GM19025 (cell line): ENCODE measurements at regions not wholly inside any gene's neighbourhood (a gene's known extent, or its start where the extent isn't known, plus 50 kb on each side); places are given as distances from the start of the nearest gene placed in this dataset.

Experiments used
- ATAC-seq: cut with Tn5 transposase; IDR thresholded peaks from one replicate; pipeline ENCODE4 v1.9.1; 2021; ENCODE audit warnings: mild to moderate bottlenecking, low read depth, moderate library complexity; ENCODE audit not compliant: unreplicated experiment

DNA sequence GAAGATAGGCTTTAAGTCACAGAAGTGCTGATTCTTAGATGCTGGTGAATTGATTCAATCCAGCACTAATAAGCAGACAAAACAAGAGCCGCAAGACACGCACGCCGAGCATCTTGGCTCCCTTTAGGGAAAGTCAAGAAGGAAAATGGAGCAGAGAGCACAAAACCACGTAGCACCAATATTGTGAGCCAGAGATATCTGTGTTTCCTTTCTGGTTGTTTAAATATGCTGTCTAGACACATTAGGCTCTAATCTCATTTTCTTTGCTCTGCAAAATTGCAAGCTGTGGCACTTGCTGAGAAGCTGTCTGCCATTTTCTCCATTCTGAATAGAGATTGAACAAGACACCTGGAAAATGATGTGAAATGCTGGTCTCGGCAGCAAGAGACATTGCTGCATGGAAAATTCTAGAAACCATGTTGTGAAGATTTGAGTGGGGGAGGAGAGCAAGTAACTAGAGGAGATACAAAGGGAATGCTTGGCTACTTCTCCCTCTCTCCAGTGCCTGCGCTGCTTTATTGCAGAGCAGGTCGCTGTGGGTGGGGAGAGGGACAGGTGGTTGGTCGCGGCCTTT lies 336.3 kb downstream of the MED10 start:
- ATAC-seq: no peak

DNA sequence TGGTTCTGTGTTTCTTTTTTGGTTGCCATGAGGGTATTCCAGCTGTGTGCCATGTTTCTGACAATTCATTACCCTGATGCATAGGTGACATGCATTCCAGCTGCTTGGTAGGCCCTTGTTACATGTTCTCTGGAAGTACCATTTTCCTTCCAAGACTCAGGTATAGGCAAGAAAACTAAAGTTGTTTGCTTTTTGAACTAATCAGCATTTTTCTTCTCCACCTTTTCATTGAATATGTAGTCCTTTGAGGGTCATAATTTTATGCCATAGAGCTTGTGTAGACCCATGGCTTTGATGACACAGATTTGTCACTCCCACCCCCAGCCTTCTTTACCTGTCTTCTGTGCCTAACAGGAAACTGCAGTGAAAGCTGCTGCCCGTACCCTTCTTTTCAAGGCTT lies 339.2 kb downstream of the MED10 start:
- ATAC-seq: no peak

DNA sequence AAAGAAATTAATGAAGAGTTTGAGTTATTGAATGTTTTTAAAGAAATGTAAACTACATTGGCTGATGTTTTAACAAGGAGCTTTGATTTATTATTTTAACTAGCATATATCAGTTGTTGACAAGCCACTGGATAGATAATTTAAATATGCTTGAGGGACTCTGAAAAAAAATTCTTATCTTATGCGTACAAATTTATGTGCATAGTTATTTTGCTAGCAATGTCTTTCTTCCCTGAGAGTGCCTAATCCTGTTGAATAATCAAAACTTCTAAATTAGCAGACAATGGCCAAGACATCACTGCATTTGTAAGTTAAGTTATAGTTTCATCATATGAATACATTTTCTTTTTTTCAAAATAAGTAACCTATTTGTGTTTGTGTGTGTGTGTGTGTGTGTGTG lies 342.3 kb downstream of the MED10 start:
- ATAC-seq: no peak

DNA sequence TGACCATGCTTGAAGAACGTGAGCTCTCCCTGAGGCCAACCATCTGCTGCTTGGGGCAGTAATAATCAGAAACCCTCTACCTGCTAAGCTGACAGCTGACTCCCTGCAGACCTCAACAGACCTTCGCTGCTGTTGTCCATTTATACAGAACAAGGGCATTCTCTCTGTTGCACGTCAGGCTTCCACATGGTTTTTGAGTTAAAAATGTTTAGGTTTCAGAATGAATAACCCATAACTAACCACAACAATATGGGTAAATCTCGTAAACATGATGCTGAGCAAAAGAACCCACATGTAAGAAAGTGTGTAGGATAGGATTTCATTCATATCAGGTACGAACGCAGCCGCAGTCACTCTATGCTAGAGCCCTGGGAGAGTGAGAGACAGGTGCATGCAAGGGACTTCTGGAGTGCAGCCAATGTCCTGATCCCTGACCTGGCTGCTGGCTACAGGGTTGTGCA lies 348.5 kb downstream of the MED10 start:
- ATAC-seq: no peak

- no peak for ATAC-seq
Observed at GRCh38 chr5:6026766-6027406, 351.5 kb downstream of the MED10 start.

DNA sequence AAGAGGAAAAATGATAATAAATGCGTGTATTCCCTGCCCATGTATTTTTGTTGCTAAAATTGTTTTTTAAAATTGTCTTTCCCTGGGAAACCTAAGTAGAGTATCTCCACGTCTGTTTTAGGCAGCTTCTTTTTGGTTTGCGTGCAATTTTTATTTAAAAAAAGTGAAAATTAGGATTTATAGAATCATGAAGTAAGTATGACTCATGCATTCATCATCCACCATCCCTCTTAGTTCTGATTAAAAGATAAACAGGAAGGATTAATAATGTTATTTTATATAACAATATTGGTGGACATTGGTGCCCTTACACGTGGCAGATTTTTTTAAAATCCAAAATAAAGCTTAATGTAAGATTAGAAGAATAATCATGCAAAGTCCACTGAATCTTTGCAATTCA lies 358.7 kb downstream of the MED10 start:
- ATAC-seq: no peak

- no peak for ATAC-seq
Observed at GRCh38 chr5:6013506-6013905, 364.8 kb downstream of the MED10 start.

DNA sequence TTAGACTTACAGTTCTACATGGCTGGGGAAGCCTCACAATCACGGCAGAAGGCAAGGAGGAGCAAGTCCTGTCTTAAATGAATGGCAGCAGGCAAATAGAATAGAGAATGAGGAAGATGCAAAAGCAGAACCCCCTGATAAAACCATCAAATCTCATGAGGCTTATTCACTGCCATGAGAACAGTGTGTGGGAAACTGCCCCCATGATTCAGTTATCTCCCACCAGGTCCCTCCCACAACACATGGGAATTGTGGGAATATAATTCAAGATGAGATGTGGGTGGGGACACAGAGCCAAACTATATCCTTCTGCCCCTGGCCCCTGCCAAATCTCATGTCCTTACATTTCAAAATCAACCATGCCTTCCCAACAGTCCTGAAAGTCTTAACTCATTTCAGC lies 367.1 kb downstream of the MED10 start:
- no peak for ATAC-seq

DNA sequence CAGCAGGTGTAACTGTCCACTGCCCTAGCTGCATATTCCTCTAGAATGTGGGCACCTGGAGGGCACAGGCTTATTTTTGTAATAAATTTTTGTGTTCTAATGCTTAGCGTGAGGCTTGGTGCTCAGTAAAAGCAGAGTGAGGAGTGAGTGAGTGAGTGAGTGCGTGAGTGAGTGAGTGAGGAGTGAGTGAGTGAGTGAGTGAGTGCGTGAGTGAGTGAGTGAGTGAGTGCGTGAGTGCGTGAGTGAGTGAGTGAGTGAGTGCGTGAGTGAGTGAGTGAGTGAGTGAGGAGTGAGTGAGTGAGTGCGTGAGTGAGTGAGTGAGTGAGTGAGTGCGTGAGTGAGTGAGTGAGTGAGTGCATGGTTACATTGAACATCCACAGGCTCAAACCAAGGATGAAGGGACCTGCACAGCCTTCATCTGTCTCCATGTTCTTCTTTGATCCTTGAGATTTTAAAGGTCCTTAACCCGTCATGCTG lies 371.5 kb downstream of the MED10 start:
- no peak for ATAC-seq

DNA sequence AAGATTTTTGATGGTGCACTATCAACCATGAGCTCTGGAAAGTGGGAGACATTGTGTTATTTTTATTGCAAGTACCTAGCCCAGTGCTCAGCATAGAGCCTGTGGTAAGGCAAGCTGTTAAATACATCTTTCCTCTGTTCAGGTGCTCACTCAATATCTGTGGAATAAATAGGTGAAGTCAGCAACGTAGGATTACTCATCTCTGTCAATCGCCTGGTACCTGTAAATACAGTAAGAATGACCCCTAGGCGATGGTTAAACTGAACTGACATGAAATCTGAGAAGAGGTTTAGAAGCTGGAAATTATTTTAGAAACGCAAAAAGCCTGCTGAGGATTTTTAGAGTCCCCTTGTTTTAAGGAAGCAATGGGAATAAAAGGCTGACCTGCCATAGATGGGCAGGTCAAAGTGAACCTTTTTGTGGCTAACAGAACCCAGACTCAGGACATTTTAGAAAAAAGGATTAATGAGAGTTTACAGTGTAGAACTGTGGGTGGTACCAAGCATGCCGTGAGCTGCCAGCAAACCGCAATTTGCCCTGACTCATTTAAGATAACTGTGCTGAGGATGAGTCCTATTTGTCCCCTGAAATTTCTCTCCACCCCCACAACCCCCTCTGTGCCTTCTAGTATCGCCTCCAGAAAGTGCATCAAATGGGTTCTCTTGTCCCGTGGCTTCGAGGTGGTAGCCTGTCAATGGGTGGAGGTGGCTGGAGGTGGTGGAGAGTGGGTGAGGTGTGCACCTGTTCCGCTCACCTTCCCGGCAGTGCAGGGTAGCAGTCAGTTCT lies 375.1 kb downstream of the MED10 start:
- no peak for ATAC-seq

DNA sequence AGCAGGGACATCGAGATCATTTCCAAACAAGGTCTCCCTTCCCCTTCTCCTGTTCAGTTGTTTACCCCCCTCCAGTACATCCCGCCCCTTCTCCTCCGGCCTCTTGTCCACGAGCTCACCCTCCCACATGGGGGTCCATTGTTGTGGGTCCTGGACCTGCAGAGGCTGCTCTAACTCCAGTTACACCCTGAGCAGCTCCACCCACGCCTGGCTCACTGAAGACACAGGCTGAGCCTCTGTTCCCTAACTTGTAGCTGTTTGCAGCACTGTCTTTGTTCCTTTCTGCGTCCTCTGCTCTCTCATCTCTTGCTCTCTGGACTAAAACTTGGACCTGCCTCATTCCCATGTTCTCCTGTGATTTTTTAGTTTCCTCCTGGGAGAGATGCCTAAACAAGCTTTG lies 377.5 kb downstream of the MED10 start:
- ATAC-seq: no peak

- ATAC-seq: no peak
Observed at GRCh38 chr5:5995819-5996218, 382.5 kb downstream of the MED10 start.

DNA sequence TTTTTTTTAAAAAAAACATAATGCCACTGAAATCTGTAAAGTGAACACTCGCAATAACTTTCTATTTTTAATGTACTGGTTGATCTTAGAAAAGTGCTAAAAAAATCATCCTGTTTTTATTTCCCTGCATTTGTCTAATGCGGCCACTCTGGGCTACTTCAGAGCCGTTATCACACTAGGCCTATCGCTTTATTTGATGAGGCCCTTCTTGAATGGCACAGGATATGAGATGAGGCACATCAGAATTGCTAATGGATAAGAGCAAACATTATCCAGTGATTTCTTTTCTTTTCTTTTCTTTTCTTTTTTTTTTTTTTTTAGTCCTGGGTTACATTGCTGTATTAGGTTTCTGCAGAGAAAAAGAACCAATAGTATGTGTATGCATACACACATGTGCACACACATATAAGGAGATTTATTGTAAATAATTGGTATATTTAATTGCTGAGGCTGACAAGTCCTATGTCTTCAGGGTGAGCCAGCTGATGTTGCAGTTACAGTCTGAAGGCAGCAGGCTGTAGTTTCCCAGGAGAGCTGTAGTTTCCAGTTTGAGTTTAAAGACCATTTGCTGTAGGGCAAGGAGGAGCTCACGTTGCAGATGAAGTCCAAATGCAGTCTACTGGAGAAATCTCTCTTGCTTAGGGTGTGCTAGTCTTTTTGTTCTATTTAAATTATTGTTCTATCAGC lies 391.7 kb downstream of the MED10 start:
- ATAC-seq: no peak

GRCh38 chr5:5985332-5985731 lies 393.0 kb downstream of the MED10 start:
- no peak for ATAC-seq

DNA sequence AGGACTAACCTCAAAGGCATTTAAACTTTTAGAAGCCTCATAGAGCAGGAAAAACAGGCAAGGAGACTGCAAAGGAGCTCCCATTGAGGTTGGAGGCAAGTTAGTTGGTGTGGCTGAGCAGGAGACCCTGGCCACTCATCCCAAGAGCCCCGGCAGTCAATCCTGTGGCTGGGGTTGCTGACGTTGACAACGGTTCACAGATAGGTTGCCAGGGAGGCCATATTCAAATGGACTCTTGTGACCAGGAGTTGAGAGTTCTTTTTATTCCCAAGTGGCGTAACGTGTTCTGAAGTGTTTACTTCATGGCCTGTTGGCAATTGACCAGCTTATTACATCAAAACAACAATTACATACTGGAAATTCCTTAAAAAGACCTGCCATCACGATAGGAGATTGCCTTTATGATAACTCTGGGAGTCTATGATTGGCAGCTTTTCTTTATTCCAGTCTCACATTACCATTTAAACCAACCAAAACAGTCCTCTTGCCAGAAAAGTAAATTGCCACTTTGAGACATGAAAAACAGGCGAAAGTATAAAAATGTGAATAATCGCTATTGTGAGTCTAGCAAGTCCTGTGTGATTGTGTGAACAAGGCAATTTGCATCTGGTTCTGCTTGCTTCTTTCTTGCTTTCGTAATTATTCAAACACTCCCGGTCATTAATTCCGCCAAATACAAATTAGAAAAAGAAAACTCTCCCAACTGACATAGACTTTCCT lies 394.9 kb downstream of the MED10 start:
- ATAC-seq: no peak

DNA sequence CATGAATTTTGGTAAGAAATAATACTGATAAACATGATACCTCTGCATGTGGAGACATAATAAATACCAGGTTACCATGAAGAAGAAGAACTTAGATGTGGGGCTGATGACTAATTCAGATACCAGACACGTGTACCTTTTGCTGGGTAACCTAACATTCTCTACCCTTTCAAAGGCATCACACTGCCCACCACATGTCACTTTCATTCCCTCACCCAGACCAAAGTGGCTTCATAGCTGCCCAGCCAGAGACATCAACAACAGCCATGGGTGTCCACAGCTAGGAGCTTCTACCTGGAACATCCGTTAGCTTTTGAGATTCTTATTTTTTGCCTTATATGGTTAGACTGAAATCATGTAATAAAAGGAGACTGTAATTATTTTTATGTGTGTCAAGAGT lies 396.8 kb downstream of the MED10 start:
- no peak for ATAC-seq

- no peak for ATAC-seq
Observed at GRCh38 chr5:5980538-5980895, 397.8 kb downstream of the MED10 start.

- ATAC-seq: no peak
Observed at GRCh38 chr5:5979761-5980537, 398.4 kb downstream of the MED10 start.

- no peak for ATAC-seq
Observed at GRCh38 chr5:5979377-5979760, 399.0 kb downstream of the MED10 start.
